ENCODE measurements at regions not wholly inside any gene's neighbourhood (a gene's known extent, or its start where the extent isn't known, plus 50 kb on each side); places are given as distances from the start of the nearest gene placed in this dataset.

GRCh38 chr7:86981127-86981526, 78.3 kb downstream of the ELAPOR2 start:
- no peak for TF ChIP-seq POLR2A (IDR thresholded peaks at IDR 0.05; ENCODE audit: low read length)
- no peak for TF ChIP-seq GATA1 (IDR thresholded peaks at IDR 0.05; ENCODE audit: low read depth, low read length)
- no peak for DNase-seq

DNA sequence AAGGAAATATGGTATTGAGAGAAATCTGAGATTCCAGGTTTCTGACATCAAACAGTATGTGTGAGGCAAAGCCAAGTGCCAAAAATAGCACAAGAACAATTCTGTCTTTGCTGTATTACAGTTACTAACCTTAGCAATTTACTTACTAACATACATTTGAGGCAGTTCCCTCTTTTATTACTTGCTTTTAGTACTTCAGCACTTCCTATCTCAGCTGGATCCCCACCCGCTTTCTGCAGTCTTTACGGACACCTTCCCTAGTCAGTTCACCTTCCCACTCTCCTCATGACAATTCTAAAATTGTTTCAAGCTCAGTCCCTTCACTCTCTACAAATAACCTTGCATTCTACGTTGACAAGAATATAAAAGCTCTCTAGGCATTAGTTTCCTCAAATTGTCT, 79.2 kb downstream of the ELAPOR2 start:
- no peak for DNase-seq
- no peak for TF ChIP-seq POLR2A (IDR thresholded peaks at IDR 0.05; ENCODE audit: low read length)
- TF ChIP-seq GATA1 (IDR thresholded peaks at IDR 0.05; ENCODE audit: low read depth, low read length) = no peak

DNA sequence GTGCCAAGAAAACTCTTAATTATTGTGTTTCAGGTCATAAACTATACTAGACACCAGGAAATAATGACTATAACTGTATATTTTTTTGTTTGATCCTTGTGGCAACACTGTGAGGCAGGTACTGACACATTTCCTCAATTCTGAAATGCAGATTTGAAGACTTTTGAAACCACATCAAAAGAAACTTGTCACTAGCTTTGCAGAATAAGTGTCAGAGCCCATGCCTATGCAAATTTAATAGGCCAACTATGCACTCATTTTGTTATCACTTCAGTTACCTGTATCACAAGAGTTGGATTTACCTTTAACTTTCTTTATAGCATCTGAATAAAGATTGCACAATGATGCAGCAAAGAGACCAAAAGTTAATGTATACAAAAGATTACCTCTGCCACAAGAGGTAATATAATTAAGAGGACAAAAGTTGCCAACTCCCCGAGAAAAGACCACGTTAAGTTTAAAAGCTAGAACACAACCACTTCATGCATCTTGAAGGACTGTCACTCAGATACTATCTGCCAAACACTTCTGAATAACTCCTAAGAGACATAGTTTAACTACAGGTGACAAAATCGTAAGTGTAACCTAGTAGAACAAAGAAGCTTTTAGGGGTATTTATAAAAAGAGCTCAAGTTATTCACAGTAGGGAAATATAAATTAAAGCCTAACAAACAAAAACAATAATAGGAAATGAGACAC, 80.5 kb downstream of the ELAPOR2 start:
- TF ChIP-seq POLR2A (IDR thresholded peaks at IDR 0.05; ENCODE audit: low read length) (no peak), GATA1 (IDR thresholded peaks at IDR 0.05; ENCODE audit: low read depth, low read length) (no peak)
- no peak for DNase-seq

DNA sequence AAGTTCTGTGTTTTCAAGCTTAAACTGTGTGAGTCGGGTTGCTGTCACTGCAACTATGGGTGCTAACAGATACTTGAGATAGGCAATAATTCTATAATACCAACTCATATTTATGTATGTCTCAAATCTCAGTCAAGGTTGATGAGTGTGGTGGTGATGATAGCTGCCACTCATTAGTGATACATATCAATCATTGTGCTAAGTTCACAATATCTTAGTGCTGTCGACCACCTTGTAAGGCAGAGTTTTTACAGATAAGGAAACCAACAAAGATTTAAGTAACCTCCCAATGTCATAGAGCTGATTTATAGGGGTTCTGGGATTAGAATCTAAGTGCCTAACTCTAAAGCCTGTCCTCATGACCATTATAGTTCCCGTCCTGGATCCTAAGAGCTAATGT, 82.5 kb downstream of the ELAPOR2 start:
- no peak for TF ChIP-seq POLR2A (IDR thresholded peaks at IDR 0.05; ENCODE audit: low read length)
- TF ChIP-seq GATA1 (IDR thresholded peaks at IDR 0.05; ENCODE audit: low read depth, low read length) = no peak
- DNase-seq = no peak

- DNase-seq = no peak
- TF ChIP-seq GATA1 (IDR thresholded peaks at IDR 0.05; ENCODE audit: low read depth, low read length) = no peak
- no peak for TF ChIP-seq POLR2A (IDR thresholded peaks at IDR 0.05; ENCODE audit: low read length)
Measured at GRCh38 chr7:86975914-86976313, 83.5 kb downstream of the ELAPOR2 start.

DNA sequence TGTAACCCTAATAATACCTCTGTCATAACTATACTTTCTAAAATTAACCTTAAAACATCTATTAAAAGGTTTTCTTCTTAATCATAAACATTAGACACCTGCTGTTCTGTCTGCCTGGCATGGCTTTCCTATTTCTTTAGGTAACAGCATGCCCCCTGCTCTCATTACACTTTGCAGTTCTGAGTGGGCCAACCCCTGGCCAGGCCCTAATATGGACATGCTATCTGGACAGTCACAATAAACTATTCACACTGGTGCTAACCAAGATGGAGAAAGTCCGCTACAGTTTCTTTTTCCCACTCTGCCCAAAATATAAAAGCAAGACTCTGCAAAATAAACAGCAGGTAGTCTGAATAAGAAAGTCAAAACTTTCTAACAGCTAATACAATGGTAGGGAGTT, 84.0 kb downstream of the ELAPOR2 start:
- no peak for DNase-seq
- no peak for TF ChIP-seq GATA1 (IDR thresholded peaks at IDR 0.05; ENCODE audit: low read depth, low read length)
- TF ChIP-seq POLR2A (IDR thresholded peaks at IDR 0.05; ENCODE audit: low read length) = no peak

DNA sequence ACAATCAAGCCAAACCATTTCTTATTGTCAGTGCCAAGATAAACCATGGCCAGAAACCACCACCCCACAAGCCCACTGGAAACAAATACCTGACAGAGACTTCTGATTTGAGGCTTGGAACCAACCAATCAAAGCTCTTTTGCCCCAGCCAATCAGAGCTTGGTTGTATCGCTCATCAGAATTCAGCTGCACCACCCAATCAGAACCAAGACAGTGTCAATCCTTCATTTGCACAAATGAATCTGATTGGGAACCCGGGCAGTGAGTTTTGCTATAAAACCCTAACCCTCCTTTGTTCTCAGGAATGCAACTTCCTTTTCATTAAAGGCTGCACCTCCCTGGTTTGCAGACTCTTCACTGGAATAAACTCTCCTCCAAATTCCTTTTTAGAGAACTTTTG, 87.4 kb downstream of the ELAPOR2 start:
- no peak for DNase-seq
- TF ChIP-seq POLR2A (IDR thresholded peaks at IDR 0.05; ENCODE audit: low read length) (no peak), GATA1 (IDR thresholded peaks at IDR 0.05; ENCODE audit: low read depth, low read length) (no peak)

DNA sequence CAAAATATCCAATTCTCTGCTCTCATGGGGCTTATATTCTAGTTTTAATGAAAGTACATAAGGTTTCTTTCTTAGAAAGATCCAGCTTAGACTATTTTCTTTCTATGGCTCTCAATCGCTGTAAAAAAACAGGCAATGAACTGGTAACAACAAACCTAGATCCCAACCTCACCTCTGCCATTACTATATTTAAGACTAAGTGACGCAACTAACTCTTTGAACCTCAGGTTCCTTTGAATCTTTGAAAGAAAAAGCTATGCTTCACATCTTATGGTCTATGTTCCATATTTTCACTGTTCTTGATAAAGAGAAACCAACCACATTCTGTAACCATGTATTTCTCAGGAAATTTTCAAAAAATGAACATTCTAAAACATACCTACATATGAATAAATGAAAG, 88.5 kb downstream of the ELAPOR2 start:
- TF ChIP-seq POLR2A (IDR thresholded peaks at IDR 0.05; ENCODE audit: low read length) (no peak), GATA1 (IDR thresholded peaks at IDR 0.05; ENCODE audit: low read depth, low read length) (no peak)
- DNase-seq = no peak

DNA sequence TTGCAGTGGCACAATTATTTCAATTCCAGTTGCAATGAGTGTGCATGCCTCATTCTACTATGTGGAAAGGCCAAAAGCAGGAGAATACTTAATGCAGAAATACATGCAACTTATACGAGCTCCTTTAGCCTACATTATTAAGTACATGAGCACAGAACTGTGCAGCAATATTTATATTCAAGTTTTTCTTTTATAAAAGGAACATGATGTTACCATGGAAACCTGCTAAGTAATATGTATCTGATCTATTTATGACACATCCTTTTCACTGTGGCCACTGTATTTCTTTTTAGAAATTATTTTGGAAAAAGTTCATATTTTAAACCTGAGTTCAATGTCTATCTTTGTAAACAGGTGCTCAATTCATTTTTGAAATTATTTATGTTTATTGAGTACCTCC, 88.9 kb downstream of the ELAPOR2 start:
- DNase-seq = no peak
- TF ChIP-seq POLR2A (IDR thresholded peaks at IDR 0.05; ENCODE audit: low read length) (no peak), GATA1 (IDR thresholded peaks at IDR 0.05; ENCODE audit: low read depth, low read length) (no peak)

DNA sequence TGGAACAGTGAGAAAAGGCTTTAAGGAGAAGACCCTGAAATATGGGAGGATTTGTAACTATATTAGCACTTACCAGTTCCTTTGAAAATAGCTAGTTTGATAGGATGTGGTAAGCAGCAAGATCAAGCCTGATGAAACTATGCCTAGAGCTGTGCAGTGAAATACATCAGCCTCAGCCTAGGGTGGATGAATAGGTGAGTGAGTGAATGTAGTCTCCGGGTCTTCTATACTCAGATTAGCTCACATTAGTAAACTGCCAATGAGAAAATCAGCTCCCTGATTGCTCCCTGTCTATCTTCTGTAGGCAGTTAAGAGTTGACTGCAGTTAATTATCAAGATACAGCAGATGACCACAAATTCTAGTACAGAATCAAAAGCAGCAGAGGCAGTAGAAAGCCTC, 89.6 kb downstream of the ELAPOR2 start:
- no peak for TF ChIP-seq GATA1 (IDR thresholded peaks at IDR 0.05; ENCODE audit: low read depth, low read length)
- TF ChIP-seq POLR2A (IDR thresholded peaks at IDR 0.05; ENCODE audit: low read length) = no peak
- no peak for DNase-seq

GRCh38 chr7:86968618-86969017, 90.8 kb downstream of the ELAPOR2 start:
- TF ChIP-seq GATA1 (IDR thresholded peaks at IDR 0.05; ENCODE audit: low read depth, low read length) = no peak
- TF ChIP-seq POLR2A (IDR thresholded peaks at IDR 0.05; ENCODE audit: low read length) = no peak
- no peak for DNase-seq

DNA sequence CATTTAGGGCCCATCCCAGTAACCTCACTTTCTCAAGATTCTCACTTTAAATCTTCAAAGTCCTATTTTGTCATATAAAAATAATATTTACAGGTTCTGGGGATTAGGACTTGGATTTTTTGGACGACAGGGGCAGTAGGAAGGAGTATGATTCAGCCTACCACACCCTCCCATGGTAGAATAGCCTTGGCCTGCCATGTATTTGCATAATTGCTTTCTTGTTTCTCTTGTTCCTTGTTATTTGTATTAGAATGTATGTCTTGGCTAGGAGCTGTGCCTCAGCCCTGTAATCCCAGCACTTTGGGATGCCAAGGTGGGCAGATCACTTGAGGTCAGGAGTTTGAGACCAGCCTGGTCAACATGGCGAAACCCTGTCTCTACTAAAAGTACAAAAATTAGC, 92.5 kb downstream of the ELAPOR2 start:
- no peak for TF ChIP-seq GATA1 (IDR thresholded peaks at IDR 0.05; ENCODE audit: low read depth, low read length)
- TF ChIP-seq POLR2A (IDR thresholded peaks at IDR 0.05; ENCODE audit: low read length) = no peak
- no peak for DNase-seq

- TF ChIP-seq GATA1 (IDR thresholded peaks at IDR 0.05; ENCODE audit: low read depth, low read length) (no peak), POLR2A (IDR thresholded peaks at IDR 0.05; ENCODE audit: low read length) (no peak)
- DNase-seq = no peak
Measured at GRCh38 chr7:86965727-86966120, 93.7 kb downstream of the ELAPOR2 start.

- TF ChIP-seq POLR2A (IDR thresholded peaks at IDR 0.05; ENCODE audit: low read length) (no peak), GATA1 (IDR thresholded peaks at IDR 0.05; ENCODE audit: low read depth, low read length) (no peak)
- DNase-seq = no peak
Measured at GRCh38 chr7:86964973-86965726, 94.3 kb downstream of the ELAPOR2 start.

Measured in erythroblast (primary cell).